Fibroblast of pulmonary artery (primary cell): ENCODE measurements at regions not wholly inside any gene's neighbourhood (a gene's known extent, or its start where the extent isn't known, plus 50 kb on each side); places are given as distances from the start of the nearest gene placed in this dataset.

Experiments
- DNase-seq: peaks from one replicate; pipeline ENCODE4 v3.0.0-alpha.2; 2010; ENCODE audit warnings: low read depth
- H3K4me3 ChIP-seq: replicated peaks from 2 replicates; pipeline ENCODE4 v1.5.1; 2011; ENCODE audit warnings: low read depth, mild to moderate bottlenecking, control low read depth, low read length, moderate library complexity
- TF ChIP-seq, protein P1 (sequence below): IDR thresholded peaks from 2 replicates; pipeline ENCODE4 v1.5.1; 2011; ENCODE audit warnings: mild to moderate bottlenecking, control low read depth, low read length, inconsistent platforms; ENCODE audit errors: missing control alignments

DNA sequence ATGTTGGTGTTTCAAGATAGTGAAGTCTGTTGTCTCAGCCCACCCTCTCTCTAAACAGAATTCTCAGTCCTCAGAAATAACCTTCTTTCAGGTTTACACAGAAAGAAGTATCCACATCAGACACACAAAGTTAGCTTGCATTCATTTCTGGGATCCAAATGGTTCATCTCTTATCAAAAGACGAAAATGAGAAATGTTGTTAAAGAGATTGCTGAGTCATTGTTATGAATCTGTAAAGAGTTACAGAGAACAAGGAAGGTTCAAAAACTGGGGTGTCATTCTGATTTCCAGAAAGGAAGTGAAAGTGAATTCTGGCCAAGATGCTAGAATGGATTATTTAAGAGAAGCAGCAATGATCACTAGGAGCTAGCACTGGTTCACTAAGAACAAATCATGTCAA lies 90.5 kb upstream of the ATXN1 start:
- DNase-seq: peak; percentile 21
- no peak overlapping the region for H3K4me3 ChIP-seq
- TF ChIP-seq, protein P1, sequence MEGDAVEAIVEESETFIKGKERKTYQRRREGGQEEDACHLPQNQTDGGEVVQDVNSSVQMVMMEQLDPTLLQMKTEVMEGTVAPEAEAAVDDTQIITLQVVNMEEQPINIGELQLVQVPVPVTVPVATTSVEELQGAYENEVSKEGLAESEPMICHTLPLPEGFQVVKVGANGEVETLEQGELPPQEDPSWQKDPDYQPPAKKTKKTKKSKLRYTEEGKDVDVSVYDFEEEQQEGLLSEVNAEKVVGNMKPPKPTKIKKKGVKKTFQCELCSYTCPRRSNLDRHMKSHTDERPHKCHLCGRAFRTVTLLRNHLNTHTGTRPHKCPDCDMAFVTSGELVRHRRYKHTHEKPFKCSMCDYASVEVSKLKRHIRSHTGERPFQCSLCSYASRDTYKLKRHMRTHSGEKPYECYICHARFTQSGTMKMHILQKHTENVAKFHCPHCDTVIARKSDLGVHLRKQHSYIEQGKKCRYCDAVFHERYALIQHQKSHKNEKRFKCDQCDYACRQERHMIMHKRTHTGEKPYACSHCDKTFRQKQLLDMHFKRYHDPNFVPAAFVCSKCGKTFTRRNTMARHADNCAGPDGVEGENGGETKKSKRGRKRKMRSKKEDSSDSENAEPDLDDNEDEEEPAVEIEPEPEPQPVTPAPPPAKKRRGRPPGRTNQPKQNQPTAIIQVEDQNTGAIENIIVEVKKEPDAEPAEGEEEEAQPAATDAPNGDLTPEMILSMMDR: no peak

DNA sequence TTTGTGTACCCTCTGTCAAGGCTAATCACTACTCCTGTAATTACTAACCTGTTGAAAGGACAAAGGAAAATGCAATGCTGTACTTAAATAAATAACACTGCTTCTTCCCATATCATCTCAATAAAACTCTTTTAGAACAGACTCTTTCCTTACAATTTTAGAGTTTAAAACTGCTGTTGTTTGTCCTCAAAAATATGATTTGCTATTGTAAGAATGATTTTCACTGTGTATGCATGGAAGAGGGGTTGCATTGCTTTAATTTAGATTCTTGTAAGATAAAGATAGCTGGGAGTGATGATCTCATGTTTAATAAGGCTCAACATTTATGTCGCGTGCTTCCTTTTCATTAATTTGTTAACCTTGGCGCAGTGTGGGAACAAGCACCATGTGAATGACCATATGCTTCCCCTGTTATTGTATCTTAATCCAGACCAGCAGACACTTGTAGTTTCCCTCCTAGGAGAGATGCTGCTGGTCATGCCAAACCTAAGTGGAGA lies 89.8 kb upstream of the ATXN1 start:
- no peak for DNase-seq
- no peak overlapping the region for H3K4me3 ChIP-seq
- TF ChIP-seq, protein P1: no peak

DNA sequence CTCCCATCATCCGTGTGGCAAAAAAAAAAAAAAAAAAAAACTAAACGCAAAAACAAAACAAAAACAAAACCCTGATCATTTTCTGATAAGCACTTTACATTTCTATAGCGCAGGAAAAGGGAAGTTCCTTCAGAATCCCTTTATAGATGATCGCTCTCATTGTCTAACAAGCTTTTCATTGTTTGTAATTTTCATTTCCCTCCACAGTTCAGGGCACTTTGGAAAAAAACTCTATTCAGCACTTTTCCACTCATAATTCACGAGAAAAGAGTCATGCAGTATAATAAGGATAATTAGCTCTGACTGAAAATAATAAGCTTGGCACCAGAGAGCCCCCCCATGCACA lies 89.4 kb upstream of the ATXN1 start:
- DNase-seq: no peak
- TF ChIP-seq, protein P1: no peak
- no peak overlapping the region for H3K4me3 ChIP-seq

DNA sequence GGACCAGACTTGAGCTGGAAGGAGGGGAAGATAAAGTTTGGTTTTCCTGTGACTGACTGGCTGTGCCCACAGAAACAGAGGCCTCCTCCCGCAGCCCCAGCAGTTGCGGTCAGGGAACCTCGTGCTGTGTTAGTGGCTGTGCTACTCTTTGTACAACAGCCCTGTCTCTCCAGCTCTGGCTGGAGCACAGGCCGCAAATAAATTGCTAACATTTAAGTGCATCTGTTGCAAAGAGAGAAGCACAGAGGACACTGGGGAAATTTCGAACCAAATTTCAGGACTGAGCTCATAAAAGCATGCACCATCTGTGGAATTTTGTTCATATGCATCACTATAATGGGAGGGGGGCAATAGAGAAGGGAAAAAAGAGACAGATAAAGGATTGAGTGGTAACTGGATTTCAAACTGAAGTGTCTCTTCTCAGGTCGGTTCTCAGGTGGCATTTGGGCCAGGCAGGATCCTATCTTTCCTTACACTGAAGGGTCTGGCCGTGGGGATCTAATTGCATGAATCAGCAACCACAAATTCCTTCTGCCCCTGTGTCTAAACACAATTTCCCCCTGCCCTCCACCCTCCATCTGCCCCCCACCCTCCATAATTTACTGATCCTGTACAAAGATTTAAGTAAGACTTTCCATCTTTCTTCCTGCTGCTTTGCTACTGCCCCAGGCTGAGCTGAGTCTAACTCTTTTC lies 88.9 kb upstream of the ATXN1 start:
- H3K4me3 ChIP-seq: no peak overlapping the region
- TF ChIP-seq, protein P1: no peak
- DNase-seq: no peak

DNA sequence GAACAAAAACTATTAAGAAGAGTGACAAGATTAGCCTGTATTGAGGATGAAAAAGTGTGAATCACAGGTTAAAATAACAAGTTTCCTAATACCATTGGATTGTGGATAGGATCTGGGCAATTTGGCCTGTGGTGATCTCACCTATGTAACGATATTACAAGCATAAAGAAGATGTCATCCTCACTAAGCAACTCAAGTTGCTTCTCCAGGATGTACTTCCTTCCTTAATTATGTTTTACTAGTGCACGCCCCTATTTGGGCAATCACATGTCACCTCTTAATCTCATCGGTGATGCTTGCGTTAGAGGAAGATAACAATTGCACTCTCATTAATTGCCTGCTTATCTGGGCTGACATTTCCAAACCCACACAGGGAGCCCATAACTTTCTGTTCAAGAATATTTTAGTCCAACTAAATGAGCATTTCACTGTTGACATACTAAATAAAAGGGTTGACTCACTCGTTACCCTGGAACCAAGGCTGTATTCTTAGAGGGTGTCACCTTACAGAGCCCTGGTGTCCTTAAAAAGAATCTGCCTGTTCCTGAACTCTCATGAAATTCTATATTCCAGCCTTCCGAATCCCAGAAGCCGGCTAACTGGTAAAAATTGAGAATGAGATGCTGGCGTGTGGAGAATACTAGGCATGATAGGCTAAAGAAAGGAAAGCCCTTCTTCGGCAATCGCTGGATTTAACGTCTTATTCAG lies 88.2 kb upstream of the ATXN1 start:
- TF ChIP-seq, protein P1: no peak
- DNase-seq: peak; percentile 29
- no peak overlapping the region for H3K4me3 ChIP-seq

DNA sequence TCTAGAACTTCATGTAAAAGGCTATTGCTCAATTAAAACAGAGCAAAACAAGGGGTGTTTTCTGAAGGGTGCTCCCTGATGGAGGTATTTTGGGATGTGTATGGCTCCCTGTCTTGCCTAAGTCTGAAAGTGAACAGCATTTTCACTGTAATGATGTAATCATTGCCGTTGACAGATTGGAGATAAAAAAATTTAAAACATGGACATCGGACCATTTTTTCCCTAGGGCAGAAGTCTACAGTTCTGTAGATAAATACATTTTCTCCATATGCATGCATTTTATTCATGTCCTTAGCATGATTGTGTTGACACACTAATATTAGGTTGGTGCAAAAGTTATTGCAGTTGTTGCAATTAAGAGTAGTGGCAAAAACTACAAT lies 85.1 kb upstream of the ATXN1 start:
- no peak for DNase-seq
- no peak overlapping the region for H3K4me3 ChIP-seq
- TF ChIP-seq, protein P1: no peak
